Pancreas (tissue), 10 donors: ENCODE measurements at regions not wholly inside any gene's neighbourhood (a gene's known extent, or its start where the extent isn't known, plus 50 kb on each side); places are given as distances from the start of the nearest gene placed in this dataset.

Experiments used
- ATAC-seq, 4 donors: fragments of 200-7000 bp; cut with Tn5 transposase; one replicate each; pipeline versions ENCODE4 v1.8.0 to v1.9.1; 2020; ENCODE audit warnings: mild to moderate bottlenecking in 4 of 4, moderate library complexity in 4 of 4
- DNase-seq, 6 donors: peaks; one replicate each; pipeline ENCODE4 v3.0.0-alpha.2; 2020
- FAIRE-seq: peaks from 2 replicates; lab custom pipeline; 2012; peaks lifted over from hg19 to GRCh38; lab: Jason Lieb, UNC
- H3K27ac ChIP-seq, 4 donors: fragments of 200-600 bp; sonication (generic); 1 replicate in 3 of 4; 2 replicates in 1 of 4; pipeline versions ENCODE4 v1.5.0 to v1.8.0; 2020
- H3K27me3 ChIP-seq, 4 donors: fragments of 200-600 bp; one replicate each; pipeline ENCODE4 v1.8.0; 2021
- H3K36me3 ChIP-seq, 3 donors: fragments of 200-600 bp; sonication (generic) in 1 of 3; one replicate each; pipeline versions ENCODE4 v1.5.0 to v1.8.0; 2020 to 2021
- H3K4me1 ChIP-seq, 3 donors: fragments of 200-600 bp; one replicate each; pipeline ENCODE4 v1.8.0; 2021
- H3K4me3 ChIP-seq, 4 donors: fragments of 200-600 bp; sonication (generic) in 2 of 4; one replicate each; pipeline versions ENCODE4 v1.5.0 to v1.8.0; 2020 to 2021
- H3K9me3 ChIP-seq, 4 donors: fragments of 200-600 bp; one replicate each; pipeline ENCODE4 v1.8.0; 2021
- WGBS, 2 donors: extraction: QIAGEN DNeasy Blood & Tissue Kit; methylation state at CpG; one replicate each; pipeline ENCODE4 v1.1.7; 2013; 5-methylcytosine and 5-hydroxymethylcytosine counted together
- intact Hi-C, 3 donors: fragments of 100-400 bp; cut with DNase I; formaldehyde crosslinking; loops; one replicate each; pipeline versions ENCODE4 v1.11.1 to v1.14.2; 2022
- TF ChIP-seq, protein P1 (sequence below), 4 donors: fragments of 200-600 bp; sonication (generic) in 3 of 4; IDR thresholded peaks; one replicate each; pipeline versions ENCODE4 v1.5.0 to v1.8.0; 2021; ENCODE audit warnings: antibody characterized with exemption in 4 of 4
- donor health status: healthy with polysubstance abuse.
- donor health status: DM: no; HTN: no; CAD: no; lungs with moderate emphysema.
- donor health status: DM: no; HTN: no; CAD: no.
- donor health status: control.
- donor health status: control.
- donor health status: Bipolar disorder and iron deficiency.
- donor health status: DM: yes; HTN: yes; CAD: no.
- donor health status: DM: no; HTN: no; CAD: no.
- donor health status: DM: no; HTN: no; CAD: no.
- donor health status: DM: yes; HTN: yes; CAD: no.

DNA sequence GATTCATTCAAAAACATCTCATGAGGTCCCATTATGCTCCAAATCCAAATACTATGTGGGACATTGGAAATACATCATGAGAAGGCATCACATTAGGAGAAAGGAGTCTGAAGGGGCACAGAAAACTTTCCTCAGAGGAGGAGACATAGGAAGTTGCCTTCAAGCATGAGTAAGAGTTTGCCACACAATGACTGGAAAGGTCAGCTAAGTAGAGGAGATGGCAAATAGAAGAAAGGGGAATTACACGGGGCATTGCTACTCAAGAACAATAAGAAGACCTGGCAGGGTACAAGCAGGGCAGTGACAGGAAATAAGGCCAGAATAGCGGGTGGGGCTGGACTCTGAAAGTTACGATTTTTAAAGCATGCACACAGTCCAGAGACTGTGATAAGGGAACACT, 231.6 kb downstream of the SPRY2 start:
- WGBS, 2 donors: 37 to 58% methylated on average over 3 of the region's 3 CpGs
- FAIRE-seq (no peak), DNase-seq (no peak), ATAC-seq (no peak)
- no peaks in the 10 kb centered on the region for H3K36me3 ChIP-seq
- no peak overlapping the region for H3K4me3 ChIP-seq
- intact Hi-C loops: no loop called here
- no peaks in the 10 kb centered on the region for H3K4me1 ChIP-seq
- TF ChIP-seq, protein P1, sequence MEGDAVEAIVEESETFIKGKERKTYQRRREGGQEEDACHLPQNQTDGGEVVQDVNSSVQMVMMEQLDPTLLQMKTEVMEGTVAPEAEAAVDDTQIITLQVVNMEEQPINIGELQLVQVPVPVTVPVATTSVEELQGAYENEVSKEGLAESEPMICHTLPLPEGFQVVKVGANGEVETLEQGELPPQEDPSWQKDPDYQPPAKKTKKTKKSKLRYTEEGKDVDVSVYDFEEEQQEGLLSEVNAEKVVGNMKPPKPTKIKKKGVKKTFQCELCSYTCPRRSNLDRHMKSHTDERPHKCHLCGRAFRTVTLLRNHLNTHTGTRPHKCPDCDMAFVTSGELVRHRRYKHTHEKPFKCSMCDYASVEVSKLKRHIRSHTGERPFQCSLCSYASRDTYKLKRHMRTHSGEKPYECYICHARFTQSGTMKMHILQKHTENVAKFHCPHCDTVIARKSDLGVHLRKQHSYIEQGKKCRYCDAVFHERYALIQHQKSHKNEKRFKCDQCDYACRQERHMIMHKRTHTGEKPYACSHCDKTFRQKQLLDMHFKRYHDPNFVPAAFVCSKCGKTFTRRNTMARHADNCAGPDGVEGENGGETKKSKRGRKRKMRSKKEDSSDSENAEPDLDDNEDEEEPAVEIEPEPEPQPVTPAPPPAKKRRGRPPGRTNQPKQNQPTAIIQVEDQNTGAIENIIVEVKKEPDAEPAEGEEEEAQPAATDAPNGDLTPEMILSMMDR (IDR thresholded peaks at IDR 0.05): no peak
- H3K27me3 ChIP-seq: no peaks in the 10 kb centered on the region
- no peak overlapping the region for H3K27ac ChIP-seq
- H3K9me3 ChIP-seq: no peaks in the 10 kb centered on the region

GRCh38 chr13:80105350-80105749, 235.6 kb downstream of the SPRY2 start:
- intact Hi-C loops: no loop called here
- Histone ChIP-seq H3K4me3 (no peak overlapping the region), H3K27ac (no peak overlapping the region), H3K36me3 (no peaks in the 10 kb centered on the region), H3K9me3 (no peaks in the 10 kb centered on the region), H3K27me3 (no peaks in the 10 kb centered on the region), H3K4me1 (no peaks in the 10 kb centered on the region)
- FAIRE-seq (no peak), DNase-seq (no peak), ATAC-seq (no peak)
- TF ChIP-seq, protein P1 (IDR thresholded peaks at IDR 0.05): no peak
- 64 to 73% methylated on average over 2 of the region's 2 CpGs for WGBS, 2 donors

DNA sequence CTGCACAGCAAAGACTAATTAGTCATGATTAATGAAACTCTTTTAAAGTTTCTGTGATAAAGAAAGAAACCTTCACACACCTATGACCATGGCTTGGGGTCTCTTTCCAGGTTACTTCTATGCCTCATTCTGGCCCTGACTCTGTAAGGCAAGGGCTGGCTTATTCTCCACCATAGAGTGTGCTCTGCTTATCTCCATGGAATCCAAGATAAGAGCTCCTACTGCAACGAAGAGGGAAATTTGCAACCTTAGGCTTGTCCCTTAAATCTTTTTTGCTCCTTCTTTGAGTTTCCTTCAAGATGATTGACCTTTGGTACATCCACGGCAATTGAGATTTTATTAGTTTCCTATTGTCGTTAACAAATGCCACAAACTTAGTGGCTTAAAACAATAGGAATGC, 239.9 kb downstream of the SPRY2 start:
- Histone ChIP-seq H3K4me3 (no peak overlapping the region), H3K9me3 (no peaks in the 10 kb centered on the region), H3K36me3 (no peaks in the 10 kb centered on the region), H3K27ac (no peak overlapping the region), H3K4me1 (no peaks in the 10 kb centered on the region), H3K27me3 (no peaks in the 10 kb centered on the region)
- FAIRE-seq (no peak), ATAC-seq (no peak), DNase-seq (no peak)
- WGBS, 2 donors: 63 to 64% methylated on average over 3 of the region's 3 CpGs
- TF ChIP-seq, protein P1 (IDR thresholded peaks at IDR 0.05): no peak
- intact Hi-C loops: no loop called here

DNA sequence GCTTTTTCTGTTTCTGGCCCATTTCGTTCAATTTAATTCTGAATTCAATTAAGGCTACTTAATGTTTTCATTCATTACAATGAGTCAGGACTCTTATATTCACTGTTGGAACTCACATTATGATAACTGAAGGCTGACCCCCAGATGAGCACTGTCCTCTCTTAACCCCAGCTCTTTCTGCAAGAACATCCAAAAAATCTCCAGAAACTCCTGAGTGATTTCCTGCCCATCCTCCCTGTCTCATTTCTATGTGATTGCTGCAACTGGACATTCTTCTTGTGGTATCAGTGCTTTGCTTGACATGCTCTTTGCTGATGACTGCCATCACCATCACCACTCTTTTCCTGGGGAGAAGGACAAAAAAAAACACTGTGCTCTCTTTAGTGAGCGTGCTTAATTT, 240.3 kb downstream of the SPRY2 start:
- no peaks in the 10 kb centered on the region for H3K36me3 ChIP-seq
- no peak overlapping the region for H3K27ac ChIP-seq
- intact Hi-C loops: no loop called here
- WGBS, 2 donors: 90 to 92% methylated on average over 2 of the region's 2 CpGs
- FAIRE-seq: no peak
- no peaks in the 10 kb centered on the region for H3K27me3 ChIP-seq
- ATAC-seq: no peak
- H3K4me3 ChIP-seq: no peak overlapping the region
- TF ChIP-seq, protein P1 (IDR thresholded peaks at IDR 0.05): no peak
- no peaks in the 10 kb centered on the region for H3K4me1 ChIP-seq
- no peaks in the 10 kb centered on the region for H3K9me3 ChIP-seq
- DNase-seq: no peak

GRCh38 chr13:80097561-80097960, 243.4 kb downstream of the SPRY2 start:
- Histone ChIP-seq H3K9me3 (no peaks in the 10 kb centered on the region), H3K4me1 (no peaks in the 10 kb centered on the region), H3K36me3 (no peaks in the 10 kb centered on the region), H3K27me3 (no peaks in the 10 kb centered on the region), H3K27ac (no peak overlapping the region), H3K4me3 (no peak overlapping the region)
- TF ChIP-seq, protein P1 (IDR thresholded peaks at IDR 0.05): no peak
- WGBS, 2 donors: 91 to 96% methylated on average over 2 of the region's 2 CpGs
- ATAC-seq (no peak), DNase-seq (no peak), FAIRE-seq (no peak)
- intact Hi-C loops: no loop called here
